ENCODE measurements at regions not wholly inside any gene's neighbourhood (a gene's known extent, or its start where the extent isn't known, plus 50 kb on each side); places are given as distances from the start of the nearest gene placed in this dataset.

- peaks cover 0 to 2% (median 0%) of the 10 kb centered on the region in 4 donors for H3K27me3 ChIP-seq (ENCODE audit: control insufficient read depth in 4 of 4, insufficient read depth in 4 of 4, low read length in 3 of 4)
- H3K4me1 ChIP-seq (ENCODE audit: control insufficient read depth in 4 of 4, insufficient read depth in 4 of 4, low read length in 3 of 4): no peaks in the 10 kb centered on the region
- H3K9ac ChIP-seq (ENCODE audit: low read depth in 1 of 2, low read length in 2 of 2): no peak overlapping the region
- no peak for TF ChIP-seq FOXA1 (IDR thresholded peaks at IDR 0.05)
- no peak for TF ChIP-seq REST (IDR thresholded peaks at IDR 0.05)
- TF ChIP-seq RAD21 (IDR thresholded peaks at IDR 0.05): no peak
- no peak for TF ChIP-seq EGR1 (IDR thresholded peaks at IDR 0.05; ENCODE audit: low read depth in 2 of 2)
- no peak for TF ChIP-seq TAF1 (conservative IDR thresholded peaks at IDR 0.05)
- TF ChIP-seq ZBTB33 (IDR thresholded peaks at IDR 0.05): no peak
- TF ChIP-seq CTCF (IDR thresholded peaks at IDR 0.05; ENCODE audit: low read depth, low read length, missing input control): no peak
- no peak for TF ChIP-seq RXRA (IDR thresholded peaks at IDR 0.05)
- H3K4me3 ChIP-seq (ENCODE audit: low read depth in 1 of 3, low read length in 3 of 3): no peak overlapping the region
- DNase-seq (ENCODE audit: low spot score): no peak
- no peak overlapping the region for H3K27ac ChIP-seq (ENCODE audit: low read depth in 1 of 2, low read length in 2 of 2)
- H3K9me3 ChIP-seq (ENCODE audit: control insufficient read depth in 4 of 4, low read length in 3 of 4): peaks cover 0 to 4% (median 0%) of the 10 kb centered on the region in 4 donors
- H3K36me3 ChIP-seq (ENCODE audit: control insufficient read depth in 4 of 4, insufficient read depth in 3 of 4, low read depth in 1 of 4, low read length in 3 of 4): no peaks in the 10 kb centered on the region
- 76% methylated on average over 2 of the region's 2 CpGs for WGBS
Measured at GRCh38 chr13:91238036-91238435, 109.5 kb upstream of the MIR17HG start.

GRCh38 chr13:91240341-91240740 is 107.1 kb upstream of the MIR17HG start:
- no peak for DNase-seq (ENCODE audit: low spot score)
- H3K9me3 ChIP-seq (ENCODE audit: control insufficient read depth in 4 of 4, low read length in 3 of 4): peaks cover 0 to 1% (median 0%) of the 10 kb centered on the region in 4 donors
- no peak overlapping the region for H3K9ac ChIP-seq (ENCODE audit: low read depth in 1 of 2, low read length in 2 of 2)
- H3K4me3 ChIP-seq (ENCODE audit: low read depth in 1 of 3, low read length in 3 of 3): no peak overlapping the region
- H3K36me3 ChIP-seq (ENCODE audit: control insufficient read depth in 4 of 4, insufficient read depth in 3 of 4, low read depth in 1 of 4, low read length in 3 of 4): no peaks in the 10 kb centered on the region
- no peak overlapping the region for H3K27ac ChIP-seq (ENCODE audit: low read depth in 1 of 2, low read length in 2 of 2)
- WGBS: 94% methylated on average over 1 of the region's 1 CpG
- H3K4me1 ChIP-seq (ENCODE audit: control insufficient read depth in 4 of 4, insufficient read depth in 4 of 4, low read length in 3 of 4): no peaks in the 10 kb centered on the region
- peaks cover 0 to 2% (median 0%) of the 10 kb centered on the region in 4 donors for H3K27me3 ChIP-seq (ENCODE audit: control insufficient read depth in 4 of 4, insufficient read depth in 4 of 4, low read length in 3 of 4)
- no peak for TF ChIP-seq RXRA (IDR thresholded peaks at IDR 0.05)
- no peak for TF ChIP-seq HNF4G (IDR thresholded peaks at IDR 0.05)
- TF ChIP-seq CTCF (IDR thresholded peaks at IDR 0.05; ENCODE audit: low read depth, low read length, missing input control): no peak
- no peak for TF ChIP-seq YY1 (IDR thresholded peaks at IDR 0.05)
- TF ChIP-seq FOXA1 (IDR thresholded peaks at IDR 0.05): no peak
- TF ChIP-seq GABPA (IDR thresholded peaks at IDR 0.05 in 1 of 2, conservative IDR thresholded peaks at IDR 0.05 in 1 of 2): no peak
- TF ChIP-seq REST (IDR thresholded peaks at IDR 0.05): no peak
- no peak for TF ChIP-seq NR2F2 (IDR thresholded peaks at IDR 0.05)
- TF ChIP-seq RAD21 (IDR thresholded peaks at IDR 0.05): no peak
- TF ChIP-seq TAF1 (conservative IDR thresholded peaks at IDR 0.05): no peak
- TF ChIP-seq HNF4A (conservative IDR thresholded peaks at IDR 0.05): no peak
- TF ChIP-seq JUND (IDR thresholded peaks at IDR 0.05): no peak
- TF ChIP-seq ZBTB33 (IDR thresholded peaks at IDR 0.05): no peak
- TF ChIP-seq MAX (IDR thresholded peaks at IDR 0.05): no peak
- TF ChIP-seq FOXA2 (IDR thresholded peaks at IDR 0.05): no peak

Measured in liver (tissue), 8 donors.